IPS-18c (cell line): ENCODE measurements at regions not wholly inside any gene's neighbourhood (a gene's known extent, or its start where the extent isn't known, plus 50 kb on each side); places are given as distances from the start of the nearest gene placed in this dataset.
"Not testable (repeated sequence)": the region's sequence is repeated elsewhere in the genome, so short reads cannot be mapped to it uniquely, and the experiment has no call there.

Experiments used
- H3K4me3 ChIP-seq: 2 replicates; pipeline ENCODE4 v1.7.0; 2013; ENCODE audit warnings: low read depth, mild to moderate bottlenecking, low read length, moderate library complexity; ENCODE audit not compliant: insufficient read depth
- H3K9me3 ChIP-seq: one replicate; pipeline ENCODE4 v1.6.1; 2013; ENCODE audit warnings: mild to moderate bottlenecking, low read length, moderate library complexity; ENCODE audit not compliant: control insufficient read depth, insufficient read depth

DNA sequence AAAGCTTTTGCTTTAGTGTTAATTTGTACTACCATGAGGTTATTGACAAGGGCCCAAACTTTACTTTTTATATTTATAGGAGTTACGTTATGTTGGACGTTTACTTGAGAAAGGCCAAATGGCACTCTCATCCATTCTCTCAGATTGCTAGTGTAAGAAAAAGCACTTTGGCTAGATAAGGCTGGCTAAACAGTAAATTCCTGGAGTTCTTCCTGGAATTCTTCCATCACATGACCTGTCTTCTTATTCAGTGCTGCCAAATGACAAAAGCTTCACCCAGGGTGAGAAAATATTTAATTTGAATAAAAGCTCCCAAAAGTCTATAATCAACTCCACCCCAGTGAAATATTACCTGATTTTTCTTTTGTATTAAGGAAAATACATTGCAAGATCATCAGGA is 1568.9 kb upstream of the ACO1 start:
- Histone ChIP-seq H3K4me3 (no peak overlapping the region), H3K9me3 (no peaks in the 10 kb centered on the region)

DNA sequence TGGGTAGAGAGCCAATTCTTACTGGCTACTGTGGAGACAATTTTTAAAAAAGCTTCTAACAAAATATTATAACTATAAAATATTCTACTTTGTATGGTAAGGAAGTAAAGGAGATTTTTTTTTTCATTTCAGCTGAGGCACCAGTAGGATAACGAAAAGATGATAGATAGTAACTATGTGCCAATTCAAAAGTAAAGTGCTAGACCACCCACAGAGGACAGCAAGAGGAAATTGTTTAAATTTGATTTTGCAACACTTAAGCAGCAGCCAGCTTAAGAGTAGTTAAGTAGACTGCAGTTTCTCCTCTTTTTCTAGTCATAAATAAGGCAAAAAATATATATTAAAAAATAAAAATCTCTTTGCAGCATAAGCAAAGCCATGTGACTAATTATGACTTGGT is 1539.3 kb upstream of the ACO1 start:
- Histone ChIP-seq H3K9me3 (no peaks in the 10 kb centered on the region), H3K4me3 (no peak overlapping the region)

DNA sequence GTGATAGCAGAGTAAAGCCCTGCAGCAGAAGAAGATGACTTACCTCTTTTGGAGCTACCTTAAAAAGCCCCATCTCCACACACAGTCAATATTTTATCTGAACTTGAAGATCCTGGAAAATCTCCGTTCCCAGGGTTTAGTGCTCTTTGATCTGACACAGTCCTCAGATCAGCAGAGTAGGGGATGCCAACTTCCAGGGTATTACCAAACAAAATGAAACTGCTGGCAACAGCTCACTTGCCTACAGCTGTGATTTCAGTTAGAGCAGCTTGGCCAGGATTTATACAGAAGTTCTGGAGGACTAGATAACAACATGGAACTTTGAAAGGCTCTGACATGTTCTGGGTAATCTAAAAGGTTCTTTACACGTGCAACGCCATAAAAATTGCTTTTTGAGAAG is 1537.8 kb upstream of the ACO1 start:
- Histone ChIP-seq H3K9me3 (no peaks in the 10 kb centered on the region), H3K4me3 (no peak overlapping the region)

DNA sequence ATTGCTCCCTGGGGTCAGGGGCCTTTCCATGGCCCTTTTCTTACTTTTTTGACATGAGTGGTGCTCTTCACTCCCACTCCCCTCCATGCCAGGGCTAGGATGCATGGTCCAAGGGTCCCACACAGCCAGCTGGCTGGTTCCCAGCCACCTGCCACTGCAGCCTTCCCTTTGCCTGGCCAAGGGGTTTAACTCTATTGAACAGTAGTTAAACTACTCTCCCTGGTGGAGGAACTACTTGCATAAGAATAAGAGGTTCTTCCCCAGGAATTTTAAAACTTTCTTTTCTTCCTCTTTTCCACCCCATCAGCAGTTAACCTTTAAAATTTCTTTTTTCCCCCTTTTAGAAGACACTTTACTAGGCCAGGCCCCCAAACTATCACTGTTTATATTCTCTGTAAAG is 1532.8 kb upstream of the ACO1 start:
- H3K4me3 ChIP-seq = no peak overlapping the region

DNA sequence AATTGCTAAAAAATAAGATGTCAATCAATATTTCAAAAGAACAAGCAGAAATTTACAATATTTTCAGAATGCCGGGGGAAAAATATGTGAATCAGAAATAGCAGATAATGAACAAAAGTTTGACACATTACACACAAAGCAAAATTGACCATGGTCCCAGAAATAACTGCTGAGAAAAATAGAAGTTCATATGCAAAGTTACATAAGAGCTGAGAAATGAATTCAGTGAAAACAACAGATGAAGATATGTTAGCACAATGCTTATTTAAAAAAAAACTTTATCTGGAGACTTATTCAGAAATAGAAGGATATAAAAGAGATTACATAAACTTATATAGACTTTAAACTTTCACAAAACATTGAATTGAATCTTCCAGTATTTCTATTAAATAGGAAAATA is 1483.7 kb upstream of the ACO1 start:
- no peak overlapping the region for H3K4me3 ChIP-seq
- H3K9me3 ChIP-seq = no peaks in the 10 kb centered on the region

More for the DNA sequence above, 1532.8 kb upstream of the ACO1 start:
- H3K9me3 ChIP-seq = no peaks in the 10 kb centered on the region

DNA sequence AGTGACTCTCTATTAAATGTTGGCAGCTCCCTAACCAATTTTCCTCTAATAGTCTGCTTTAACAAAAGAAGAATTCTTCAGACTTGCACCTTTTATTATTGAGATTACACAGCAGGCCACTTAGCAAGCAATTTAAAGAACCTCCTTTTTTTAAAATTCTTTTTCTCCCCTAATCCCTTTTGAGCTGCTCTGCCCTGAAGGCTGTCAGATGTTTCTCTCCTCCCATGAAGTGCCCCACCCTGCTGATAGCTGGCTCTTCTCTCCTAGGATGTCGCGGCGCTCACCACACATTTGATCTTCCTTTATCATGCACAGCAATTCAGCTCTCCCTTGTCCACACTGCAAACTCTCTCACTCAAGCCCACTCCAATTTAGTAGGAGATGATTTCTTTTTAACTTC is 1471.1 kb upstream of the ACO1 start:
- no peak overlapping the region for H3K4me3 ChIP-seq
- no peaks in the 10 kb centered on the region for H3K9me3 ChIP-seq

DNA sequence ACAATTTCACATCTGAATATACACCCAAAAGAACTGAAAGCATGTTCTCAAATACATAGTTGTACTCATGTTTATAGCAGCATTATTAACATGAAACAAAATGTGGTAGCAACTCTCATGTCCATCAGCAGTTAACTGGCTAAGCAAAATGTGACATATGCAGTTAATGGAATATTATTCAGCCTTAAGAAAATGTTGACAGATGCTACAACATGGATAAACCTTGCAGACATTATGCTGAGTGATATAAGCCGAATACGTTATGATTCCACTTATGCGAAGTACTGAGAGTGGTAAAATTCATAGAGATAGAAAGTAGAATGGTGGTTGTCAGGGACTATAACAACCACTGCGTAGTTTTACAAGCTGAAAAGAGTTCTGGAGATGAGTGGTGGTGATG is 1469.0 kb upstream of the ACO1 start:
- Histone ChIP-seq H3K9me3 (no peaks in the 10 kb centered on the region), H3K4me3 (no peak overlapping the region)

DNA sequence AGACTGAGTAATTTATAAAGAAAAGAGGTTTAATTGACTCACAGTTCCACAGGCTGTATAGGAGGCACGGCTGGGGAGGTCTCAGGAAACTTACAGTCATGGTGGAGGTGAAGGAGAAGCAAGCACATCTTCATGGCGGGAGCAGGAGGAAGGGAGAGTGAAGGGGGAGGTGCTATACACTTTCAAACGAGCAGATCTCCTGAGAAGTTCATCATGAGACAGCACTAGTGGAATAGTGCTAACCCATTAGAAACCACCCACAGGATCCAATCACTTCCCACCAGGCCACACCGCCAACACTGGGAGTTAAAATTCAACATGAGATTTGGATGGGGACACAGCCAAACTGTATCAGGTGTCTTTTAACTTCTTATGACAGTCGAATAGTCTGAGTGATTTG is 1459.3 kb upstream of the ACO1 start:
- Histone ChIP-seq H3K9me3 (no peaks in the 10 kb centered on the region), H3K4me3 (no peak overlapping the region)

DNA sequence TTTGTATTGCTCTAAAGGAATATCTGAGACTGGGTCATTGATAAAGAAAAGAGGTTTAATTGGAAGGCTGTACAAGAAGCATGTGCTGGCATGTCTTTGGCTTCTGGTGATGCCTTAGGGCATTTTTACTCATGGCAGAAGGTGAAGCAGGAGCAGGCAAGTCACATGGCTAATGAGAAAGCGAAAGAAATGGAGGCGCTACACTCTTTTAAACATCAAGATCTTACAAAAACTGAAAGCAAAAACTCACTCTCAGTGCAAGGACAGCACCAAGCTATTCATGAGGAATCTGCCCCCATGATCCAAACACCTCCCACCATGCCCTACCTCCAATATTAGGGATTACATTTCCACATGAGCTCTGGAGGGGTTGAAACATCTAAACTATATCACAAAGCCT is 1458.8 kb upstream of the ACO1 start:
- H3K9me3 ChIP-seq = no peaks in the 10 kb centered on the region
- H3K4me3 ChIP-seq = no peak overlapping the region

DNA sequence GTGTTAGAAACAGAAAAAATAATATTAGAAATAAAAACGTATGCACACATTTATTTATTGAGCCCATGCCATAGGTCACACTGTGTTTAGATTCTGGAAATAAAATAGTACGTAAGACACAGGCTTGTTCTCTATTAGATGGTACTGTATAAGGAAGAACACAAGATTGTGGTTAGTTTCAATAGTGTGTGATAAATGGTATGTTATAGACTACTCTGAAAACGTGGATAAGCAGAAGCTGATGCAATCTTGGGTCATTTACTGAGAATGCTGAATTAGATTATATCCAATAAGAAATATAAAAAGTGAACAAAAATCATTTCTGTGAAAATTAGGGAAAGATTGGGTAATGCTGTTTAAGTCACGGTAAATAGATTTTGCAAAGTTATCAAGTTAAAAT is 1456.4 kb upstream of the ACO1 start:
- Histone ChIP-seq H3K9me3 (no peaks in the 10 kb centered on the region), H3K4me3 (no peak overlapping the region)

DNA sequence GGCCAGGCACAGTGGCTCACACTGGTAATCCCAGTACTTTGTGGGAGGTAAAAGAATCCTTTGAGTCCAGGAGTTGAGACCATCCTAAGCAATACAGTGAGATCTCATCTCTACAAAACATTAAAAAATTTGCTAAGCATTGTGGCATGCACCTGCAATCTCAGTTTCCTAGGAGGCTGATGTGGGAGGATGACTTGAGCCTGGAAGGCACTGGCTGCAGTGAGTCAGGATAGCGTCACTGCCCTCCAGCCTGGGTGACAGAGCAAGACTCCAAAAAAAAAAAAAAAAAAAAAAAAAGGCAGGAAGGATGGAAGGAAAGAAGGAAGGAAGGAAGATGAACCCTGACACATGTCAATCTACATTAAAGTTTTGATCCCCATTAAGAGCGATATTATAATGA is 1452.2 kb upstream of the ACO1 start:
- Histone ChIP-seq H3K9me3 (no peaks in the 10 kb centered on the region), H3K4me3 (no peak overlapping the region)

DNA sequence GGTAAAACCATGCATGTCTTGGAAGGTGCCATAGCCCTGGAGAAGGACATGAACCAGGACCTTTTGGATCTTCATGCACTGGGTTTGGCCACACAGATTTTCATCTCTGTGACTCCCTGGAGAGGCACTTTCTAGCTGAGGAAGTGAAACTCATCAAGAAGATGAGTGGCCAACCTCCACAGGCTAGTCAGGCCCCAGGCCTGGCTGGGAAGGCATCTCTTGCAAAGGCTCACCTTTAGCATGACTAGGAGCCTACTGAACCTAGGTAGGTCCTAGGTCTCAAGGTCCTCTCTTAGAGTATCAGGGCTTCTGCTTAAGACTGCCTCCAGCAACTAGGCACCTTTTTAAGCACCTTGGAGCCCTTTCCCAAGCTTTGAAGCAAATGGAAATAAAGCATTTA is 1448.7 kb upstream of the ACO1 start:
- Histone ChIP-seq H3K4me3 (no peak overlapping the region), H3K9me3 (no peaks in the 10 kb centered on the region)

DNA sequence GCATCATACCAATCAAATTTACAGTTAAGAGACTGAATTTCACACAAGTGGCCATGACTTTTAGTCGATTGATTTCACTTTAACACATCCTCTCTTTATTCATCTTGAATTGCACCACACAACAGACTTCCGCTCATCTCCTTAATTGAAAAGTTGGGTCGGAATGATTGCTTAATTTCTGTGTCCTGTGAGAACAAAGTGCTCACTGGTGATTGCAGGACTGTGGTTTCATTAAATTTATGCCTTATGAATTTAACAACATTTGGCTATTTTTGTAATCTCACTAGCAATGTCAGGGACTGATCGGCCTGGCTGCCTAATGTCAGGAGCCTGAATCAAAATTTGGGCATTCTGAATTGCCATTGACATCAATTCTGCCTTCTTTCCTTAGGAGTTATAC is 1447.3 kb upstream of the ACO1 start:
- Histone ChIP-seq H3K4me3 (no peak overlapping the region), H3K9me3 (no peaks in the 10 kb centered on the region)

DNA sequence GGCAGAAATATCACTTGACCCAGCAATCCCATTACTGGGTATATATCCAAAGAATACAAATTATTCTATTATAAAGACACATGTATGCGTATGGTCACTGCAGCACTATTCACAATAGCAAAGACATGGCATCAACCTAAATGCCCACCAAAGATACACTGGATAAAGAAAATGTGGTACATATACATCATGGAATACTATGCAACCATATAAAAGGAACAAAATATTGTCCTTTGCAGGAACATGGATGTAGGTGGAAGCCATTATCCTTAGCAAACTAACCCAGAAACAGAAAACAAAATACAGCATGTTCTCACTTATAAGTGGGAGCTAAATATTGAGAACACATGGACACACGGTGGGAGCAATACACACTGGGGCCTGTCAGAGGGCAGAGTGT is 1441.6 kb upstream of the ACO1 start:
- not testable (repeated sequence) for H3K9me3 ChIP-seq, H3K4me3 ChIP-seq

DNA sequence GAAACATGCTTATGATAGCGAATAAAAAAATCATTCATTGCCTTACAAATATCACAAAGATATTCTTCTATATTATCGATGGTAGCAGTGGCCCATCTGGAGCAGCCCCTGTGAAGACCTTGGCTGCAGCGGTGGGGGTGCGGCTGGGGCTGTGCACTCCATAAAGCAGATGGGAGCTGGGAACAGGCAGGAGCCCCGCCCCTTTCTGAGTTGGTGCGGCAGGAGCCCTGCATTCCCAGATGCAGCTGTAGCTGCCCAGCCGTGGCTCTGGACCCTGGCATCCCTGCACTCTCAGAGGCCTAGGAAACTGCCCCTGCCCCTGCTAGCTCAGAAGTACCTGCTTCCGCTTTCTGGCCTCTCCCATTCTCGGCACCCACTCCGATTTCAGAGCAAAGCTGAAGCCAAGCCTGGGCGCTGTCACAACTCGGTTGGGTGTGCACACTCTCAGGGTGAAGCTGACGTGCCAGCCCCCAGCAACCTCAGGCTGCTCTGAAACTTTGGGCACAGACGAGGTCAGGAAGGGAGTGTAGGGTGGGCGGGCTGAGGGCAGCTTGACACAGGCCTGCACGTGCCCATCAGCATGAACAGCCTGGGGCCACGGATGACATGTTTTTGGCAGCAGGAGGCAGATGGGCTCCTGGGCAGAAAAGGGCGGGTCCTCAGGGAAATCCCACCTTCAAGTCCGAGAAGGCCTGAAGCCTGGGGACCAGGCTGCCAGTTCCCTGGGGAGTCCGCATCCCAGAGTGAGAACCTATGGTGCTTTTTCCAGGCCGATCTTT is 1440.8 kb upstream of the ACO1 start:
- Histone ChIP-seq H3K4me3 (no peak overlapping the region), H3K9me3 (peaks cover 2% of the 10 kb centered on the region)

DNA sequence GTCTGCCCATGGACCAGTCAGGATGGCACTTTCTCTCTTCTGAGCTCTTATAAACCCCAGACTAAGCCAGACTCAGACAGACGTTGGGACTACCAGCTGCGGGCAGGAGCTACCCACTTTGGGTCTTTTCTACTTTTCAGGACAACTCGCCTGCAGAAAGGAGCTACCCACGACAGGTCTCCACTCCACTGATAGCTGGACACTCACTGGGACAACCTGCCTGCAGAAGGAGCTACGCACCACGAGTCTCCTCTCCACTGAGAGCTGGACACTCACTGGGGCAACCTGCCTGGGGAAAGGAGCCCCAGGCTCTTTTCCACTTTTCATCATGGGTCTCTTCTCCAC is 1440.2 kb upstream of the ACO1 start:
- Histone ChIP-seq H3K4me3 (no peak overlapping the region), H3K9me3 (peaks cover 2% of the 10 kb centered on the region)

DNA sequence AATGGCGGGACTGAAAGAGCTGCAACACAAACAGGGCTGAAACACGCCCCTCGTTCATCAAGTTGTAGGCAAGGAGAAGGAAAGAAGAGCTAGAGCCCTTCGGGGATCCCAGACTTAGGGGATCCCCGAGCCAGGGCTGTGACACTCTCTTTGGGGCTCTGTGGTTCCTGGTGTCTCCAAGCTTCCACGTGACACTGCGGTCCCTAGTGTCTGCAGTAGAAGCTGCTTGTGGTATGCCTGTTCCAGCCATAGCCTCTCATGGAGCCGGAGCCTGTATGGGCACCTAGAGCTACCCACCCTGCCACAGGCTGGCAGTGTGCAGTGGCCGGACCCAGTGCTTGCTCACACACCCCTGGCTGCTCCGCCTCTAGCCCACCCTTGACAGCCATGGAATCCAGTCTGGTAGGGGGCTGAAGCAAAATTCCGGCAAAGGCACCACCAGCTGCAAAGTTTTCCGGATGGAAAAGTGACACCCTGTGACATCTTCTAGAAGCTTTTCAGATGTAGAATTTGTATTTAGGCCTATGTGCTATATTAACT is 1439.6 kb upstream of the ACO1 start:
- Histone ChIP-seq H3K4me3 (no peak overlapping the region), H3K9me3 (peaks cover 2% of the 10 kb centered on the region)

DNA sequence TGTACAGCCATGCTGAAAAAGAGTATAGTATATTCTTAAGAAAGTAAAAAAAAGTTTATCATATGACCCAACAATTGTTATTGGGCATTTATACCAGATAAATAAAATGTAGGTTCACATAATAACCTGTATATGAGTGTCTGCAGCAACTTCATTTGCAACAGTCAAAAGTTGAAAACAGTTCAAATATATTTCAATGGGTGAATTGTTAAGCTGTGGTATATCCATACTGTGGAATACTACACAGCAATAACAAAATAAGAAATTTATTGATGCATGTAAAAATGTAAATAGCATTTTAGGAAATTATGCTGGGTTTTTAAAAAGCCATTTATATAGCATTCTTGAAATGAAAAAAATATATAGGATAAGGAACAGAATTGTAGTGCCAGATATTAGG is 1420.1 kb upstream of the ACO1 start:
- H3K4me3 ChIP-seq = no peak overlapping the region
- H3K9me3 ChIP-seq = no peaks in the 10 kb centered on the region

DNA sequence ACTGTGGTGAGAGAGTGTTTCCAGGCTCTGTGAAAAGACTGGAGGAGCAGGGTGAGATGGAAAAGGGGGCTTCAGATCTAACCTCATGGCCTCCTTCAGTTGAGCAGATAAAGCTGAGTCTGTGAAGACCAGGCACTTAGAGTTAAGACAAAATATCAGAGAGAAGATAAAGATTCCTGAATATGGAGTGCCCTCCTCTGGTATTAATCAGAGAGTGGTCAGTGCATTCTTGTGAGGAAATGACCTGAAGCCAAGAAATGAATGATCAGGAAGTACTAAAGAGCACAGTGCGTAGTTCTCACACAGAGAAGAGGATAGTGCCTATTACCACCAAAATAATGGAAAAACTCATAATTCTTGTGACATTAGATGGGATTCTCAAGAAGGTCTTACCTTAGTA is 1417.0 kb upstream of the ACO1 start:
- Histone ChIP-seq H3K4me3 (no peak overlapping the region), H3K9me3 (no peaks in the 10 kb centered on the region)
